ENCODE measurements at regions not wholly inside any gene's neighbourhood (a gene's known extent, or its start where the extent isn't known, plus 50 kb on each side); places are given as distances from the start of the nearest gene placed in this dataset.

- H3K4me3 ChIP-seq (ENCODE audit: low read length), result no peak overlapping the region
- DNase-seq (ENCODE audit: low read depth), result no peak
Measured at GRCh38 chr11:116173506-116173905, 599.3 kb downstream of the BUD13 start.

GRCh38 chr11:116172851-116173250 is 599.9 kb downstream of the BUD13 start:
- DNase-seq (ENCODE audit: low read depth), result no peak
- TF ChIP-seq CTCF (conservative IDR thresholded peaks at IDR 0.05; ENCODE audit: low read depth, low read length), result no peak
- no peak overlapping the region for H3K4me3 ChIP-seq (ENCODE audit: low read length)

More at GRCh38 chr11:116173506-116173905, 599.3 kb downstream of the BUD13 start:
- TF ChIP-seq CTCF (conservative IDR thresholded peaks at IDR 0.05; ENCODE audit: low read depth, low read length), result no peak

GRCh38 chr11:116172156-116172555 is 600.6 kb downstream of the BUD13 start:
- H3K4me3 ChIP-seq (ENCODE audit: low read length), result no peak overlapping the region
- no peak for TF ChIP-seq CTCF (conservative IDR thresholded peaks at IDR 0.05; ENCODE audit: low read depth, low read length)
- no peak for DNase-seq (ENCODE audit: low read depth)

- H3K4me3 ChIP-seq (ENCODE audit: low read length), result no peak overlapping the region
- no peak for DNase-seq (ENCODE audit: low read depth)
- TF ChIP-seq CTCF (conservative IDR thresholded peaks at IDR 0.05; ENCODE audit: low read depth, low read length), result no peak
Measured at GRCh38 chr11:116171271-116172140, 601.3 kb downstream of the BUD13 start.

GRCh38 chr11:116170526-116171120 is 602.2 kb downstream of the BUD13 start:
- DNase-seq (ENCODE audit: low read depth), result no peak
- TF ChIP-seq CTCF (conservative IDR thresholded peaks at IDR 0.05; ENCODE audit: low read depth, low read length), result peak; percentile 31
- H3K4me3 ChIP-seq (ENCODE audit: low read length), result no peak overlapping the region

- no peak for TF ChIP-seq CTCF (conservative IDR thresholded peaks at IDR 0.05; ENCODE audit: low read depth, low read length)
- no peak overlapping the region for H3K4me3 ChIP-seq (ENCODE audit: low read length)
- no peak for DNase-seq (ENCODE audit: low read depth)
Measured at GRCh38 chr11:116169776-116170175, 603.0 kb downstream of the BUD13 start.

GRCh38 chr11:116168459-116168787 is 604.4 kb downstream of the BUD13 start:
- no peak overlapping the region for H3K4me3 ChIP-seq (ENCODE audit: low read length)
- no peak for TF ChIP-seq CTCF (conservative IDR thresholded peaks at IDR 0.05; ENCODE audit: low read depth, low read length)

More at GRCh38 chr11:116168459-116168787, 604.4 kb downstream of the BUD13 start:
- no peak for DNase-seq (ENCODE audit: low read depth)

Measured in retinal pigment epithelial cell (primary cell).